WTC11 (cell line): ENCODE measurements at regions not wholly inside any gene's neighbourhood (a gene's known extent, or its start where the extent isn't known, plus 50 kb on each side); places are given as distances from the start of the nearest gene placed in this dataset.

ENCODE experiments used
- ATAC-seq: fragments of 200-7000 bp; cut with Tn5 transposase; 2 replicates; pipeline ENCODE4 v1.10.0; 2021; ENCODE audit warnings: mild to moderate bottlenecking, moderate library complexity
- CTCF ChIA-PET: fragments of 300-600 bp; sonication (Branson Sonifier 250); formaldehyde crosslinking; loops from one replicate; lab custom pipeline; 2021; ENCODE audit warnings: antibody characterized with exemption; lab: Charles Lee
- POLR2A ChIA-PET: fragments of 350-600 bp; sonication (Branson Sonifier 250); formaldehyde crosslinking; loops from one replicate; lab custom pipeline; 2021; ENCODE audit warnings: antibody characterized with exemption; lab: Charles Lee
- DNase-seq: peaks from one replicate; pipeline ENCODE4 v3.0.0; 2021; ENCODE audit warnings: low spot score
- H3K27ac Mint-ChIP-seq: 2 replicates; pipeline ENCODE4 v1.8.0; 2021; ENCODE audit warnings: mixed read lengths
- H3K27me3 Mint-ChIP-seq: 2 replicates; pipeline ENCODE4 v1.8.0; 2021; ENCODE audit warnings: low read depth, mild to moderate bottlenecking, moderate library complexity, mixed read lengths
- H3K36me3 Mint-ChIP-seq: 2 replicates; pipeline ENCODE4 v1.8.0; 2021; ENCODE audit warnings: mixed read lengths
- H3K4me1 Mint-ChIP-seq: 2 replicates; pipeline ENCODE4 v1.8.0; 2022; ENCODE audit warnings: mixed read lengths
- H3K4me3 Mint-ChIP-seq: 2 replicates; pipeline ENCODE4 v1.8.0; 2021; ENCODE audit warnings: mild to moderate bottlenecking, moderate library complexity, mixed read lengths
- H3K9me3 Mint-ChIP-seq: 2 replicates; pipeline ENCODE4 v1.8.0; 2021; ENCODE audit warnings: mixed read lengths
- AR ChIP-seq: fragments of 250-450 bp; sonication (Bioruptor Pico); IDR thresholded peaks from 2 replicates; pipeline ENCODE4 v1.9.0; 2021; ENCODE audit warnings: mild to moderate bottlenecking
- ARID4B ChIP-seq: sonication (generic); formaldehyde crosslinking; IDR thresholded peaks from 2 replicates; pipeline ENCODE4 v1.8.0; 2023; ENCODE audit warnings: missing genetic modification reagents, mild to moderate bottlenecking, borderline replicate concordance
- ATF1 ChIP-seq: sonication (generic); formaldehyde crosslinking; IDR thresholded peaks from 2 replicates; pipeline ENCODE4 v1.8.1; 2023; ENCODE audit warnings: mild to moderate bottlenecking, moderate library complexity, missing genetic modification reagents
- ATF2 ChIP-seq: sonication (generic); formaldehyde crosslinking; IDR thresholded peaks from 2 replicates; pipeline ENCODE4 v1.8.1; 2022; ENCODE audit warnings: low read depth, missing genetic modification reagents, borderline replicate concordance
- ATF3 ChIP-seq: sonication (generic); formaldehyde crosslinking; conservative IDR thresholded peaks from 2 replicates; pipeline ENCODE4 v1.8.1; 2022; ENCODE audit warnings: mild to moderate bottlenecking, missing genetic modification reagents
- CBFB ChIP-seq: sonication (generic); formaldehyde crosslinking; IDR thresholded peaks from 2 replicates; pipeline ENCODE4 v1.8.1; 2022; ENCODE audit warnings: mild to moderate bottlenecking, low read depth, missing genetic modification reagents
- EMX1 ChIP-seq: fragments of 250-450 bp; sonication (Bioruptor Pico); IDR thresholded peaks from 2 replicates; pipeline ENCODE4 v1.8.0; 2021; ENCODE audit warnings: mild to moderate bottlenecking
- ETV6 ChIP-seq: sonication (generic); formaldehyde crosslinking; IDR thresholded peaks from 2 replicates; pipeline ENCODE4 v1.8.1; 2022; ENCODE audit warnings: mild to moderate bottlenecking, missing genetic modification reagents
- IRF2 ChIP-seq: sonication (generic); formaldehyde crosslinking; IDR thresholded peaks from 2 replicates; pipeline ENCODE4 v1.8.0; 2022; ENCODE audit warnings: low read depth, missing genetic modification reagents, borderline replicate concordance
- KAT7 ChIP-seq: sonication (generic); formaldehyde crosslinking; IDR thresholded peaks from 2 replicates; pipeline ENCODE4 v1.8.1; 2023; ENCODE audit warnings: missing genetic modification reagents, mild to moderate bottlenecking, borderline replicate concordance
- NFE2L1 ChIP-seq: sonication (generic); formaldehyde crosslinking; IDR thresholded peaks from 2 replicates; pipeline ENCODE4 v1.8.1; 2023; ENCODE audit warnings: missing genetic modification reagents
- NFYB ChIP-seq: sonication (generic); formaldehyde crosslinking; conservative IDR thresholded peaks from 2 replicates; pipeline ENCODE4 v1.8.0; 2022; ENCODE audit warnings: low read depth, missing genetic modification reagents
- NR2C2 ChIP-seq: sonication (generic); formaldehyde crosslinking; IDR thresholded peaks from 2 replicates; pipeline ENCODE4 v1.8.0; 2022; ENCODE audit warnings: mild to moderate bottlenecking, missing genetic modification reagents
- PRRX2 ChIP-seq: fragments of 250-450 bp; sonication (Bioruptor Pico); IDR thresholded peaks from 2 replicates; pipeline ENCODE4 v1.8.0; 2021; ENCODE audit warnings: mild to moderate bottlenecking
- SOX15 ChIP-seq: fragments of 250-450 bp; sonication (Bioruptor Pico); IDR thresholded peaks from 2 replicates; pipeline ENCODE4 v1.9.0; 2021; ENCODE audit warnings: mild to moderate bottlenecking
- TEAD4 ChIP-seq: sonication (generic); formaldehyde crosslinking; IDR thresholded peaks from 2 replicates; pipeline ENCODE4 v1.8.0; 2022; ENCODE audit warnings: mild to moderate bottlenecking, missing genetic modification reagents
- TP53 ChIP-seq: sonication (generic); formaldehyde crosslinking; IDR thresholded peaks from 2 replicates; pipeline ENCODE4 v1.8.1; 2023; ENCODE audit warnings: mild to moderate bottlenecking, missing genetic modification reagents
- ZNF425 ChIP-seq: fragments of 250-450 bp; sonication (Bioruptor Pico); conservative IDR thresholded peaks from 2 replicates; pipeline ENCODE4 v1.9.0; 2021; ENCODE audit warnings: mild to moderate bottlenecking
- ZSCAN18 ChIP-seq: fragments of 250-450 bp; sonication (Bioruptor Pico); IDR thresholded peaks from 2 replicates; pipeline ENCODE4 v2.1.2; 2022; ENCODE audit warnings: mild to moderate bottlenecking, moderate library complexity

GRCh38 chr15:35872577-35872976, 326.6 kb upstream of the DPH6 start:
- no peaks in the 10 kb centered on the region for H3K27me3 Mint-ChIP-seq
- no peaks in the 10 kb centered on the region for H3K36me3 Mint-ChIP-seq
- POLR2A ChIA-PET = no interaction called here
- TF ChIP-seq AR (CRISPR knock-in tag) (no peak), NR2C2 (no peak), ATF1 (CRISPR knock-in tag) (no peak), ATF2 (CRISPR knock-in tag) (no peak), TP53 (CRISPR knock-in tag) (no peak)
- no peak for ATAC-seq
- H3K9me3 Mint-ChIP-seq = peaks cover 4% of the 10 kb centered on the region
- CTCF ChIA-PET = no interaction called here
- H3K4me1 Mint-ChIP-seq = peaks cover 31% of the 10 kb centered on the region
- no peak overlapping the region for H3K27ac Mint-ChIP-seq
- DNase-seq = no peak
- H3K4me3 Mint-ChIP-seq = no peak overlapping the region

GRCh38 chr15:35874260-35874905, 328.4 kb upstream of the DPH6 start:
- H3K4me1 Mint-ChIP-seq = peaks cover 18% of the 10 kb centered on the region
- DNase-seq (no peak), ATAC-seq (no peak)
- H3K27ac Mint-ChIP-seq = no peak overlapping the region
- CTCF ChIA-PET = no interaction called here
- no peak overlapping the region for H3K4me3 Mint-ChIP-seq
- POLR2A ChIA-PET = no interaction called here
- no peaks in the 10 kb centered on the region for H3K27me3 Mint-ChIP-seq
- peaks cover 4% of the 10 kb centered on the region; the same call in 1 of the 2 replicates for H3K36me3 Mint-ChIP-seq
- H3K9me3 Mint-ChIP-seq = peaks cover 18% of the 10 kb centered on the region
- TF ChIP-seq TEAD4 (CRISPR knock-in tag) (no peak), ZSCAN18 (CRISPR knock-in tag) (no peak), NFYB (no peak), KAT7 (CRISPR knock-in tag) (no peak), ETV6 (CRISPR knock-in tag) (no peak), NFE2L1 (CRISPR knock-in tag) (no peak), PRRX2 (CRISPR knock-in tag) (no peak), CBFB (CRISPR knock-in tag) (no peak), EMX1 (CRISPR knock-in tag) (no peak), ARID4B (CRISPR knock-in tag) (no peak), SOX15 (CRISPR knock-in tag) (no peak), IRF2 (no peak), TP53 (CRISPR knock-in tag) (no peak), ATF3 (CRISPR knock-in tag) (no peak), AR (CRISPR knock-in tag) (no peak), ZNF425 (CRISPR knock-in tag) (no peak)
